Left lung (tissue), 4 donors: ENCODE measurements at regions not wholly inside any gene's neighbourhood (a gene's known extent, or its start where the extent isn't known, plus 50 kb on each side); places are given as distances from the start of the nearest gene placed in this dataset.

Experiments used
- ATAC-seq: fragments of 200-7000 bp; cut with Tn5 transposase; one replicate; pipeline ENCODE4 v1.9.1; 2020; ENCODE audit warnings: moderate library complexity
- DNase-seq, 4 donors: peaks; one replicate each; pipeline ENCODE4 v3.0.0-alpha.2; 2013 to 2020
- H3K27ac ChIP-seq, 2 donors: fragments of 200-600 bp; sonication (generic) in 1 of 2; one replicate each; pipeline versions ENCODE4 v1.5.0 to v1.8.0; 2020 to 2021
- H3K27me3 ChIP-seq, 2 donors: fragments of 200-600 bp; sonication (generic) in 1 of 2; one replicate each; pipeline versions ENCODE4 v1.5.0 to v1.8.0; 2020 to 2021
- H3K36me3 ChIP-seq, 2 donors: fragments of 200-600 bp; sonication (generic) in 1 of 2; one replicate each; pipeline versions ENCODE4 v1.5.0 to v1.8.0; 2020 to 2021
- H3K4me1 ChIP-seq, 2 donors: fragments of 200-600 bp; one replicate each; pipeline ENCODE4 v1.8.0; 2021
- H3K4me3 ChIP-seq, 2 donors: fragments of 200-600 bp; sonication (generic) in 1 of 2; one replicate each; pipeline versions ENCODE4 v1.5.0 to v1.8.0; 2020 to 2021; ENCODE audit warnings: mild to moderate bottlenecking in 1 of 2
- H3K9me3 ChIP-seq, 2 donors: fragments of 200-600 bp; sonication (generic) in 1 of 2; one replicate each; pipeline versions ENCODE4 v1.5.0 to v1.8.0; 2020 to 2021
- intact Hi-C, 2 donors: fragments of 100-400 bp; cut with DNase I; formaldehyde crosslinking; loops; one replicate each; pipeline versions ENCODE4 v1.11.2 to v1.14.2; 2022
- TF ChIP-seq, protein P1 (sequence below), 2 donors: fragments of 200-600 bp; sonication (generic) in 1 of 2; IDR thresholded peaks; one replicate each; pipeline versions ENCODE4 v1.5.0 to v1.8.0; 2021; ENCODE audit warnings: antibody characterized with exemption in 2 of 2
- donor health status: DM: no; HTN: yes; CAD: no.
- donor health status: DM: no; HTN: no; CAD: no.

DNA sequence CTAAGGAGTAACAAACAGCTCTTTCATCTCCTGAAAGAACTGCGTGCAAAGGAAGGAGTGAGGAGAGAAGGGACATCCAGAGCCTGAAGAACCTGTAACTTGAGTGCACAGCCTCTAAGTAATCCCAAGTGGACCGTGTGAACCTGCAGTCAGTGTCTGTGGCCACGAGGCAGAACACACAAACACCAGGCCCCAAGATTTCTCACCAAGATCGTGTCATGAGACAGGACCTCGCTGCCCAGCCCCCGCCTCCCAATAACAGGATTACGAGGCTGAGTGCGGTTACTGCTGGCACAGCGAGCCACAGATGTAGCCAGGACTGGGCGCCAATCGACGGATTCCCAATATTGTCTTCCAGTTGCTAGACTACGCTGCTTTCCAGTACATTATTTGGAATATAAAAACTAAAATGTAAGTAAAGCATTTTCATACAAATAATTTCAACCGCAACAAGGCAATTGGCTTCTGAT lies 101.3 kb upstream of the SLC25A33 start:
- no peaks in the 10 kb centered on the region for H3K36me3 ChIP-seq
- intact Hi-C loops, result loop anchor here in 1 of 2 donors (5.0 kb wide), 1 partner anchor 146 kb away; the partner anchor contains the start of gene SPSB1
- ATAC-seq (peak; percentile 2), DNase-seq (peak in 1 of 4 donors; percentile 66)
- H3K4me1 ChIP-seq, result peaks cover 5 to 17% of the 10 kb centered on the region in 2 donors
- TF ChIP-seq, protein P1, sequence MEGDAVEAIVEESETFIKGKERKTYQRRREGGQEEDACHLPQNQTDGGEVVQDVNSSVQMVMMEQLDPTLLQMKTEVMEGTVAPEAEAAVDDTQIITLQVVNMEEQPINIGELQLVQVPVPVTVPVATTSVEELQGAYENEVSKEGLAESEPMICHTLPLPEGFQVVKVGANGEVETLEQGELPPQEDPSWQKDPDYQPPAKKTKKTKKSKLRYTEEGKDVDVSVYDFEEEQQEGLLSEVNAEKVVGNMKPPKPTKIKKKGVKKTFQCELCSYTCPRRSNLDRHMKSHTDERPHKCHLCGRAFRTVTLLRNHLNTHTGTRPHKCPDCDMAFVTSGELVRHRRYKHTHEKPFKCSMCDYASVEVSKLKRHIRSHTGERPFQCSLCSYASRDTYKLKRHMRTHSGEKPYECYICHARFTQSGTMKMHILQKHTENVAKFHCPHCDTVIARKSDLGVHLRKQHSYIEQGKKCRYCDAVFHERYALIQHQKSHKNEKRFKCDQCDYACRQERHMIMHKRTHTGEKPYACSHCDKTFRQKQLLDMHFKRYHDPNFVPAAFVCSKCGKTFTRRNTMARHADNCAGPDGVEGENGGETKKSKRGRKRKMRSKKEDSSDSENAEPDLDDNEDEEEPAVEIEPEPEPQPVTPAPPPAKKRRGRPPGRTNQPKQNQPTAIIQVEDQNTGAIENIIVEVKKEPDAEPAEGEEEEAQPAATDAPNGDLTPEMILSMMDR (IDR thresholded peaks at IDR 0.05), result no peak
- H3K9me3 ChIP-seq, result no peaks in the 10 kb centered on the region
- no peak overlapping the region for H3K4me3 ChIP-seq
- H3K27me3 ChIP-seq, result no peaks in the 10 kb centered on the region
- peak overlapping the region in 1 of 2 donors; percentile 78 for H3K27ac ChIP-seq

DNA sequence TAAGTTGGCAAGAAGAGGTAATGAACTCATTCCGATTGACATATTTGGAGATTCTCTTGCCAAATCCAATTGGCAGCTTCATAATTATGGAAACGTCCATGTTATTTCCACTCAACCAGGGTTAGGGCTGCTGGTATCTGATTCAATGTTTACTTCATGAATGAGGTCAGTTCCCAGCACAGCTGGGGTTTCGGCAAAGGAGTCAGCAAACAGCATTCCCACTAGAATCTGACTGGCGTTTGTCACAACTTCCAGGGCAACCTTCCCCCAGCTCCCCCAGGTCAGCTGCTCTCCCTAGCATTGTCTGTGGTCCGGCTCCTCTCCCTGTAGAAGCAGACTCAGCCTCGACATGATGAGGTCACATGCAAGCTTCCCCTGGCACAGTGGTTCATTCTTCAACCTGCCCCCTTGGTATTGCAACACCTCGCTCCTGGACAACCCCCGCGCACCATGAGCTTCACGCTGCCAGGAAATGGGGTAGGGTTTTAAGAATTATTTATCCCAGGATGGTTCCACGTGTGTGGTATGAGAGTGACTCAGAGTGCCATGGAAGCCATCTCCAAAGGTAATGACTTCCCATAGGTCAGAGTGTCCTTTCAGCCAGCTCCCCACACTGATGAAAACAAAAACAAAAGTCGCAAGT lies 100.7 kb upstream of the SLC25A33 start:
- no peak overlapping the region for H3K4me3 ChIP-seq
- peak in 1 of 4 donors; percentile 63 for DNase-seq
- H3K27me3 ChIP-seq, result no peaks in the 10 kb centered on the region
- H3K27ac ChIP-seq, result peak overlapping the region; percentile 45 to 78
- TF ChIP-seq, protein P1 (IDR thresholded peaks at IDR 0.05), result no peak
- no peaks in the 10 kb centered on the region for H3K9me3 ChIP-seq
- H3K36me3 ChIP-seq, result no peaks in the 10 kb centered on the region
- ATAC-seq, result peak; percentile 54
- intact Hi-C loops, result loop anchor here in 1 of 2 donors (5.0 kb wide), 1 partner anchor 146 kb away; the partner anchor contains the start of gene SPSB1
- H3K4me1 ChIP-seq, result peaks cover 5 to 17% of the 10 kb centered on the region in 2 donors

DNA sequence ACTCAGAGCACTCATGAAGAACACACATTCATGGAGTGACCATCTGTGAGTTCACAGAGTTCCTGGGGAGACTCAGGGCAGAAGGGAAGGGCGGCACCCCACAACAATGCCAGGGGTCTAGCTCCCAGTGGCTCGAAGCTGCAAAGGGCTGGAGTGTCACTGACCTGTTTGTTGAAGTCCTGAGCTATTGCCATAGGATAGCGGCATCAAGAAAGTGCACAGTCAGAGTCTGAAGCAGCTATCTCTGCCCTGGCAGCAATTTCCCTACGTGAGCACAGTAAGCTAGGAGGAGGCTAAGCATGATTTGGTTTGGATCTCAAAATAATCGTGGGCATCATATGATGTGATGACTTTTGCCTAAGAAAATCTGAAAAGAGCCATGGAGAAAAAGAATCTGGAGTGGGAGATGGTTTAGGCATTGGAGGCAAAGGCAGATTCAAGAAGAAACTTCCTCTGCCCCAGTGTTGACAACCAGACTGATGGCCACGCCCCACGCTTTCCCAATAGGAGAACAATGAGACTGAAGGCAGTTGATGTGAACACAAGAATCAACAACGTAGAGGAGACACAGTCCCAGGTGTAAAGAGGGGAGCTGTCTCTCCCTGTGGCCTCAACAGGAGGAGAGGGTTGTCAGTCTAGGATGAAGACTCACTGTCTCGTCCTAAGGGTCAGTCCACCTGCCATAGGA lies 100.0 kb upstream of the SLC25A33 start:
- Histone ChIP-seq H3K27me3 (no peaks in the 10 kb centered on the region), H3K36me3 (no peaks in the 10 kb centered on the region), H3K4me3 (no peak overlapping the region), H3K4me1 (peaks cover 5 to 17% of the 10 kb centered on the region in 2 donors), H3K27ac (peak overlapping the region; percentile 45 to 78), H3K9me3 (no peaks in the 10 kb centered on the region)
- intact Hi-C loops, result loop anchor here in 1 of 2 donors (5.0 kb wide), 1 partner anchor 147 kb away; the partner anchor contains the start of gene SPSB1
- DNase-seq, result no peak
- TF ChIP-seq, protein P1 (IDR thresholded peaks at IDR 0.05), result no peak
- no peak for ATAC-seq

DNA sequence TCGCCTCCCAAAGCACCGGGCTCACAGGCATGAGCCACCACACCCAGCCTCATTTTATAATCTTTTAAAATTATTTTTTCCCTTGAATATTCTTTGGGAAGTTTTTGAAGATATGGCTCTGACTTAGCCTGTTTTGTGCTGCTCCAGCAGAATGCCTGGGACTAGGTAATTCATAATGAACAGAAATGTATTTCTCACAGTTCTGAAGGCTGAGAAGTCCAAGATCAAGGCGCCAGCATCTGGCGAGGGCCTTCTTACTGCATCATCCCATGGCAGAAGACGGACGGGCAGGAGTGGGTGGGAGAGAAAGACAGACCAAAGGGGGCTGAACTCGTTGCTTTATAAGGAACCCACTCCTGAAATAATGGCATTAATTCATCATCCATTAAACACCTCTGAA lies 99.0 kb upstream of the SLC25A33 start:
- TF ChIP-seq, protein P1 (IDR thresholded peaks at IDR 0.05), result no peak
- Histone ChIP-seq H3K27me3 (no peaks in the 10 kb centered on the region), H3K9me3 (no peaks in the 10 kb centered on the region), H3K4me3 (no peak overlapping the region), H3K36me3 (no peaks in the 10 kb centered on the region), H3K4me1 (peaks cover 3 to 17% of the 10 kb centered on the region in 2 donors), H3K27ac (no peak overlapping the region)
- no peak for ATAC-seq
- intact Hi-C loops, result no loop called here
- DNase-seq, result no peak

DNA sequence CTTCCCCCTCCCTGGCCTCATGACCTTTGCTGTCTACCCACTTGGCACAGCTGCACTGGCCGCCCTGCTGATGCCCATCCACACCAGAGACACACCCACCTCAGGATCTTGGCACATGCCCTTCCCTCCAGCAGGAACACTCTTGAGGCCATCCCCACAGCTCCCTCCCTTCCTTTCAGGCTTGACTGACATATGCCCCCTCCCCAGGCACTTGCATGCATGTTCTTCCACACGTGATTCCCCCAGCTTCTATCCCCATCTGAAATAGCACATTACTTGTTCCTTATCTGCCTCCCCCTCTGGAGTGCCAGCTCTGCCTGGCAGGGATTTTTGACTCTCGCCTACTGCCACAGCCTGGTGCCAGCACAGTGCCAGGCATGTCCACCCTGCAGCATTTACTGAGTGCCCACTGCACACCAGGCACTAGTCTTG lies 98.5 kb upstream of the SLC25A33 start:
- no peak for ATAC-seq
- Histone ChIP-seq H3K27me3 (no peaks in the 10 kb centered on the region), H3K4me1 (peaks cover 0 to 17% of the 10 kb centered on the region in 2 donors), H3K27ac (peak overlapping the region in 1 of 2 donors; percentile 76), H3K9me3 (no peaks in the 10 kb centered on the region), H3K36me3 (no peaks in the 10 kb centered on the region), H3K4me3 (no peak overlapping the region)
- intact Hi-C loops, result no loop called here
- no peak for DNase-seq
- TF ChIP-seq, protein P1 (IDR thresholded peaks at IDR 0.05), result no peak
